CD8-positive, alpha-beta memory T cell (primary cell): ENCODE measurements at regions not wholly inside any gene's neighbourhood (a gene's known extent, or its start where the extent isn't known, plus 50 kb on each side); places are given as distances from the start of the nearest gene placed in this dataset.

ENCODE experiments used
- CTCF ChIA-PET: fragments of 350-600 bp; sonication (Branson Sonifier 250); formaldehyde crosslinking; loops from one replicate; lab custom pipeline; 2021; ENCODE audit warnings: antibody characterized with exemption; lab: Charles Lee
- POLR2A ChIA-PET: fragments of 350-600 bp; sonication (Branson Sonifier 250); formaldehyde crosslinking; loops from one replicate; lab custom pipeline; 2021; ENCODE audit warnings: antibody characterized with exemption; lab: Charles Lee
- DNase-seq, 5 donors: peaks; one replicate each; pipeline versions ENCODE4 v3.0.0 to v3.0.0-alpha.2; 2020 to 2022; ENCODE audit warnings: mixed read lengths in 1 of 5
- H3K27ac ChIP-seq: one replicate; pipeline ENCODE4 v1.7.0; 2013; ENCODE audit warnings: low read depth, mild to moderate bottlenecking, low read length, moderate library complexity
- H3K27me3 ChIP-seq: 2 replicates; pipeline ENCODE4 v1.7.0; 2013; ENCODE audit warnings: low read length, mild to moderate bottlenecking; ENCODE audit not compliant: insufficient read depth, poor library complexity, severe bottlenecking
- H3K36me3 ChIP-seq: 2 replicates; pipeline ENCODE4 v1.7.0; 2013; ENCODE audit warnings: mild to moderate bottlenecking, low read length, moderate library complexity; ENCODE audit not compliant: insufficient read depth
- H3K4me1 ChIP-seq: 2 replicates; pipeline ENCODE4 v1.7.0; 2013; ENCODE audit warnings: mild to moderate bottlenecking, low read length, moderate library complexity; ENCODE audit not compliant: insufficient read depth
- H3K4me3 ChIP-seq: 2 replicates; pipeline ENCODE4 v1.7.0; 2013; ENCODE audit warnings: mild to moderate bottlenecking, low read length
- H3K9me3 ChIP-seq: 2 replicates; pipeline ENCODE4 v1.7.0; 2013; ENCODE audit warnings: mild to moderate bottlenecking, low read length
- H3K27ac Mint-ChIP-seq, 8 donors: one replicate each; pipeline ENCODE4 v1.8.0; 2020 to 2021; ENCODE audit warnings: mixed read lengths in 8 of 8, mild to moderate bottlenecking in 6 of 8, inconsistent platforms in 3 of 8, moderate library complexity in 3 of 8
- H3K27me3 Mint-ChIP-seq, 2 donors: one replicate each; pipeline ENCODE4 v1.8.0; 2020 to 2021; ENCODE audit warnings: mixed read lengths in 2 of 2, mild to moderate bottlenecking in 1 of 2, moderate library complexity in 1 of 2
- H3K36me3 Mint-ChIP-seq, 3 donors: one replicate each; pipeline ENCODE4 v1.8.0; 2020 to 2021; ENCODE audit warnings: mixed read lengths in 3 of 3, inconsistent platforms in 1 of 3, mild to moderate bottlenecking in 1 of 3
- H3K4me1 Mint-ChIP-seq, 3 donors: one replicate each; pipeline ENCODE4 v1.8.0; 2020 to 2021; ENCODE audit warnings: mixed read lengths in 3 of 3, inconsistent platforms in 1 of 3, mild to moderate bottlenecking in 1 of 3
- H3K4me3 Mint-ChIP-seq, 7 donors: one replicate each; pipeline ENCODE4 v1.8.0; 2020 to 2021; ENCODE audit warnings: mixed read lengths in 7 of 7, mild to moderate bottlenecking in 6 of 7, moderate library complexity in 4 of 7, inconsistent platforms in 2 of 7
- H3K9me3 Mint-ChIP-seq, 5 donors: one replicate each; pipeline ENCODE4 v1.8.0; 2020 to 2022; ENCODE audit warnings: mixed read lengths in 5 of 5, mild to moderate bottlenecking in 3 of 5, moderate library complexity in 2 of 5, inconsistent platforms in 1 of 5

GRCh38 chr5:74126294-74126693, 500.3 kb downstream of the ARHGEF28 start:
- H3K27me3 Mint-ChIP-seq: peaks cover 11% of the 10 kb centered on the region in 2 donors
- Histone ChIP-seq H3K4me3 (no peak overlapping the region), H3K27ac (no peak overlapping the region), H3K27me3 (no peaks in the 10 kb centered on the region), H3K9me3 (no peaks in the 10 kb centered on the region), H3K36me3 (no peaks in the 10 kb centered on the region), H3K4me1 (no peaks in the 10 kb centered on the region)
- no peaks in the 10 kb centered on the region for H3K36me3 Mint-ChIP-seq
- ChIA-PET POLR2A (no interaction called here), CTCF (no interaction called here)
- no peak overlapping the region for H3K4me3 Mint-ChIP-seq
- no peaks in the 10 kb centered on the region for H3K9me3 Mint-ChIP-seq
- no peak for DNase-seq
- H3K27ac Mint-ChIP-seq: no peak overlapping the region
- H3K4me1 Mint-ChIP-seq: no peaks in the 10 kb centered on the region

- ChIA-PET CTCF (no interaction called here), POLR2A (no interaction called here)
- no peaks in the 10 kb centered on the region for H3K4me1 ChIP-seq
- no peak overlapping the region for H3K27ac ChIP-seq
- no peaks in the 10 kb centered on the region for H3K9me3 Mint-ChIP-seq
- H3K27me3 ChIP-seq: no peaks in the 10 kb centered on the region
- H3K9me3 ChIP-seq: no peaks in the 10 kb centered on the region
- no peaks in the 10 kb centered on the region for H3K36me3 Mint-ChIP-seq
- H3K4me3 Mint-ChIP-seq: no peak overlapping the region
- no peak overlapping the region for H3K27ac Mint-ChIP-seq
- no peak for DNase-seq
- H3K36me3 ChIP-seq: no peaks in the 10 kb centered on the region
- H3K4me3 ChIP-seq: no peak overlapping the region
- H3K27me3 Mint-ChIP-seq: peaks cover 9 to 11% of the 10 kb centered on the region in 2 donors
- no peaks in the 10 kb centered on the region for H3K4me1 Mint-ChIP-seq
Measured at GRCh38 chr5:74124826-74125225, 498.8 kb downstream of the ARHGEF28 start.

DNA sequence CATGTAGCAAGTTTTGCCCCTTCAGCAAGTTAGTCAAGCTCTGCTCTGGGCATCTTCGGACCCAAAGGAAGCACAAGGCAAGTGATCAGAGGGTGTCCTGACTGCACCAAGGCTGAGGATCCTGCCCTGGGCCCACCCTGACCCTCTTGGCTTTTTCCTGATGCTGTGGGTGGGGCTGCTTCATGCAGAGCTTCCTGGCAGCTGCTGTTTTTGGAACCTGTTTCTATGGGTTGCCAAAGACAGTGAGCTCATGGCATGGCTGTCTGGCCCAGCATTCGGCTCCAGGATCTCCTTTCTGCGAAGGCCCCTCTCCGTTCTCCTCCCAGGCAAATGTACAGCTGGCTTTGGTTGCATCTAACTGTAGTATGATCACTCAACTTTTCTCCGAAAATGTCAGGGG, 497.9 kb downstream of the ARHGEF28 start:
- H3K4me3 Mint-ChIP-seq: no peak overlapping the region
- no peak overlapping the region for H3K27ac Mint-ChIP-seq
- no peaks in the 10 kb centered on the region for H3K4me1 Mint-ChIP-seq
- H3K9me3 ChIP-seq: no peaks in the 10 kb centered on the region
- CTCF ChIA-PET: no interaction called here
- H3K36me3 Mint-ChIP-seq: no peaks in the 10 kb centered on the region
- no peak overlapping the region for H3K4me3 ChIP-seq
- POLR2A ChIA-PET: no interaction called here
- no peak overlapping the region for H3K27ac ChIP-seq
- H3K36me3 ChIP-seq: no peaks in the 10 kb centered on the region
- no peaks in the 10 kb centered on the region for H3K9me3 Mint-ChIP-seq
- H3K27me3 Mint-ChIP-seq: peaks cover 9 to 11% of the 10 kb centered on the region in 2 donors
- H3K27me3 ChIP-seq: no peaks in the 10 kb centered on the region
- DNase-seq: no peak
- H3K4me1 ChIP-seq: no peaks in the 10 kb centered on the region

- Mint-ChIP-seq H3K27ac (no peak overlapping the region), H3K4me3 (no peak overlapping the region), H3K4me1 (no peaks in the 10 kb centered on the region), H3K27me3 (peaks cover 7 to 11% of the 10 kb centered on the region in 2 donors), H3K9me3 (no peaks in the 10 kb centered on the region), H3K36me3 (no peaks in the 10 kb centered on the region)
- Histone ChIP-seq H3K9me3 (no peaks in the 10 kb centered on the region), H3K4me3 (no peak overlapping the region), H3K4me1 (no peaks in the 10 kb centered on the region), H3K36me3 (no peaks in the 10 kb centered on the region), H3K27me3 (no peaks in the 10 kb centered on the region), H3K27ac (no peak overlapping the region)
- no peak for DNase-seq
- ChIA-PET CTCF (no interaction called here), POLR2A (no interaction called here)
Measured at GRCh38 chr5:74122979-74123590, 497.1 kb downstream of the ARHGEF28 start.

DNA sequence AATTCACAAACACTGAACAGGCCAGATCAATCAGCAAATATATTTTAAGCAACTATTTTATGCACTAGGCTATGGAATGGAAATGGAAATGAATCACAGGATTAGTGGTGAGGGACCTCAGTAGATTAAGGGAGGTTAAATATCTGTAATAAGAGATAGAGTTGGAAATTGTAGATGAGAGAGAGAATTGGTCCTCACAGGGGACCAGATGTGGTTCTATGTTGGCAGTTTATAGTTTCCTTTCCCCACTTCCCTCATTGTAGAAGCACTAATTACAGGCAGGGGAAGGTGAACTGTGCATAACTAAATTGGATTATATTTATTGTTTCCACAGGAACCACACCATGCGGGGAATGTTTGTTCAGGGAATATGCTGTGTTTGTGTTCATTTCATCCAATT, 496.2 kb downstream of the ARHGEF28 start:
- Histone ChIP-seq H3K9me3 (no peaks in the 10 kb centered on the region), H3K4me3 (no peak overlapping the region), H3K4me1 (no peaks in the 10 kb centered on the region), H3K36me3 (no peaks in the 10 kb centered on the region), H3K27me3 (no peaks in the 10 kb centered on the region), H3K27ac (no peak overlapping the region)
- CTCF ChIA-PET: no interaction called here
- DNase-seq: no peak
- Mint-ChIP-seq H3K4me3 (no peak overlapping the region), H3K36me3 (no peaks in the 10 kb centered on the region), H3K9me3 (no peaks in the 10 kb centered on the region), H3K4me1 (no peaks in the 10 kb centered on the region), H3K27ac (no peak overlapping the region), H3K27me3 (peaks cover 2 to 11% of the 10 kb centered on the region in 2 donors)
- POLR2A ChIA-PET: no interaction called here

- Mint-ChIP-seq H3K27ac (peak overlapping the region in 1 of 8 donors; percentile 34), H3K27me3 (peaks cover 2 to 11% of the 10 kb centered on the region in 2 donors), H3K4me1 (no peaks in the 10 kb centered on the region), H3K9me3 (no peaks in the 10 kb centered on the region), H3K36me3 (no peaks in the 10 kb centered on the region), H3K4me3 (no peak overlapping the region)
- no peak overlapping the region for H3K4me3 ChIP-seq
- H3K4me1 ChIP-seq: no peaks in the 10 kb centered on the region
- POLR2A ChIA-PET: no interaction called here
- no peaks in the 10 kb centered on the region for H3K9me3 ChIP-seq
- no peak overlapping the region for H3K27ac ChIP-seq
- H3K27me3 ChIP-seq: no peaks in the 10 kb centered on the region
- no peak for DNase-seq
- CTCF ChIA-PET: no interaction called here
- H3K36me3 ChIP-seq: no peaks in the 10 kb centered on the region
Measured at GRCh38 chr5:74120585-74120984, 494.6 kb downstream of the ARHGEF28 start.

- no peak overlapping the region for H3K4me3 ChIP-seq
- CTCF ChIA-PET: interaction anchor here (1.4 kb wide), 1 partner anchor 22 kb away, joined by 3 read pairs; no protein-coding TSS in a partner anchor
- Mint-ChIP-seq H3K27ac (no peak overlapping the region), H3K36me3 (no peaks in the 10 kb centered on the region), H3K9me3 (no peaks in the 10 kb centered on the region), H3K27me3 (peaks cover 4 to 11% of the 10 kb centered on the region in 2 donors), H3K4me3 (no peak overlapping the region), H3K4me1 (no peaks in the 10 kb centered on the region)
- no peak overlapping the region for H3K27ac ChIP-seq
- no peaks in the 10 kb centered on the region for H3K9me3 ChIP-seq
- no peaks in the 10 kb centered on the region for H3K36me3 ChIP-seq
- no peaks in the 10 kb centered on the region for H3K4me1 ChIP-seq
- H3K27me3 ChIP-seq: no peaks in the 10 kb centered on the region
- POLR2A ChIA-PET: no interaction called here
- no peak for DNase-seq
Measured at GRCh38 chr5:74118071-74118470, 492.1 kb downstream of the ARHGEF28 start.

- POLR2A ChIA-PET: no interaction called here
- no peak overlapping the region for H3K27ac ChIP-seq
- H3K4me1 Mint-ChIP-seq: no peaks in the 10 kb centered on the region
- no peaks in the 10 kb centered on the region for H3K36me3 ChIP-seq
- no peaks in the 10 kb centered on the region for H3K27me3 ChIP-seq
- CTCF ChIA-PET: interaction anchor here (1.4 kb wide), 1 partner anchor 21 kb away, joined by 3 read pairs; no protein-coding TSS in a partner anchor
- no peak overlapping the region for H3K27ac Mint-ChIP-seq
- no peak overlapping the region for H3K4me3 Mint-ChIP-seq
- H3K4me1 ChIP-seq: no peaks in the 10 kb centered on the region
- no peak overlapping the region for H3K4me3 ChIP-seq
- DNase-seq: no peak
- H3K9me3 Mint-ChIP-seq: no peaks in the 10 kb centered on the region
- peaks cover 4 to 9% of the 10 kb centered on the region in 2 donors for H3K27me3 Mint-ChIP-seq
- H3K9me3 ChIP-seq: no peaks in the 10 kb centered on the region
- H3K36me3 Mint-ChIP-seq: no peaks in the 10 kb centered on the region
Measured at GRCh38 chr5:74116984-74117383, 491.0 kb downstream of the ARHGEF28 start.
